Heart left ventricle (tissue), 16 donors: ENCODE measurements at regions not wholly inside any gene's neighbourhood (a gene's known extent, or its start where the extent isn't known, plus 50 kb on each side); places are given as distances from the start of the nearest gene placed in this dataset.

Source experiments
- ATAC-seq, 4 donors: fragments of 200-7000 bp; cut with Tn5 transposase; one replicate each; pipeline ENCODE4 v1.9.1; 2020 to 2022; ENCODE audit warnings: moderate library complexity in 4 of 4, mild to moderate bottlenecking in 3 of 4, moderate number of reproducible peaks in 1 of 4
- DNase-seq, 5 donors: peaks; one replicate each; pipeline ENCODE4 v3.0.0-alpha.2; 2020
- H3K27ac ChIP-seq, 12 donors: fragments of 200-600 bp; sonication (generic) in 4 of 12; one replicate each; pipeline versions ENCODE4 v1.5.0 to v1.8.0; 2016 to 2022; ENCODE audit warnings: mild to moderate bottlenecking in 2 of 12
- H3K27me3 ChIP-seq, 9 donors: fragments of 200-600 bp; sonication (generic) in 2 of 9; one replicate each; pipeline versions ENCODE4 v1.5.1 to v1.8.0; 2016 to 2022; ENCODE audit warnings: mild to moderate bottlenecking in 3 of 9
- H3K36me3 ChIP-seq, 9 donors: fragments of 200-600 bp; sonication (generic) in 2 of 9; one replicate each; pipeline versions ENCODE4 v1.5.0 to v1.8.0; 2018 to 2022; ENCODE audit warnings: mild to moderate bottlenecking in 2 of 9
- H3K4me1 ChIP-seq, 12 donors: fragments of 200-600 bp; sonication (generic) in 4 of 12; one replicate each; pipeline versions ENCODE4 v1.5.0 to v1.8.0; 2016 to 2022; ENCODE audit warnings: mild to moderate bottlenecking in 3 of 12
- H3K4me3 ChIP-seq, 12 donors: fragments of 200-600 bp; sonication (generic) in 4 of 12; one replicate each; pipeline versions ENCODE4 v1.5.0 to v1.8.0; 2017 to 2022; ENCODE audit warnings: mild to moderate bottlenecking in 9 of 12, moderate library complexity in 4 of 12
- H3K9me3 ChIP-seq, 12 donors: fragments of 200-600 bp; sonication (generic) in 4 of 12; one replicate each; pipeline versions ENCODE4 v1.5.0 to v1.8.0; 2016 to 2022; ENCODE audit warnings: mild to moderate bottlenecking in 1 of 12
- POLR2A ChIP-seq, 2 donors: fragments of 450-650 bp; IDR thresholded peaks; one replicate each; pipeline ENCODE4 v1.6.1; 2017; ENCODE audit warnings: antibody characterized with exemption in 2 of 2, mild to moderate bottlenecking in 2 of 2, moderate library complexity in 2 of 2
- WGBS, 4 donors: extraction: QIAGEN DNeasy Blood & Tissue Kit in 2 of 4; methylation state at CpG; one replicate each; pipeline versions ENCODE4 v1.1.5 to v1.1.7; 2013 to 2018; 5-methylcytosine and 5-hydroxymethylcytosine counted together
- intact Hi-C, 10 donors: fragments of 100-400 bp; cut with DNase I; formaldehyde crosslinking; loops; one replicate each; pipeline versions ENCODE4 v1.11.1 to v1.14.2; 2022
- TF ChIP-seq, protein P1 (sequence below), 12 donors: fragments of 200-600 bp; sonication (generic) in 4 of 12; IDR thresholded peaks; one replicate each; pipeline versions ENCODE4 v1.5.0 to v1.8.0; 2018 to 2022; ENCODE audit warnings: antibody characterized with exemption in 12 of 12, mild to moderate bottlenecking in 5 of 12
- donor health status: ischemic (EF 13 %, LVEDD 7.1; RV severe dilation, severe dysfunction).
- donor health status: healthy with polysubstance abuse.
- donor health status: DM: no; HTN: yes; CAD: no.
- donor health status: DM: no; HTN: no; CAD: no.
- donor health status: ischemic (EF 25% LVEDD 6.9; RV normal size, moderate dysfunction).
- donor health status: ischemic (EF 25% LVEDD 5.7; RV mildly dilated, moderate dysfunction).
- donor health status: healthy.
- donor health status: DM: yes; HTN: yes; CAD: no.
- donor health status: ischemic (EF 35%, LVEDD 5.7; RV mildly dilated, moderate dysfunction).
- donor health status: nonischemic (EF 11% LVEDD 7.7; RV severe dilation, severe dysfunction).
- donor health status: DM: yes; HTN: yes; CAD: no.
- donor health status: PGD.
- donor health status: ischemic (EF 29% LVEDD 5.4; RV normal size, mild dysfunction).
- donor health status: nonischemic (EF 23%, LVEDD 6.1; RV moderate dilation, normal function).

DNA sequence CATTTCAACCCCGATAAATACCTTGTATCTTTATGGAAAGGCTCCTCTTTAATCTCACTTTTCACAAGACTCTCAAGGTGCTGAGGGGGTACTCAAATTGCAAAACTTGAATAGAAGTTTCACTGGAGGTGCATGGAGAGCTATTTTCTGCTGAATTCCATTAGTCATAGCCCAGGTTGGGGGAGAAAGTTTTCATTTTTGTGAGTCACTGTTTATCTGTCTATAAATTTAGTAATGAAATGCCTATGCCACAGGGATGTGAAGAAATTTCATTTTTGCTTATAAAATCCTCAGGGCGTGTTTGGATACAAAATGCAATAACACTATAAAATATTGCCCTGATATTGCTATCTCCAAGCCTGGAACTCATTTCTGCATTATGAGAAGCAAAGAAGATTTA is 346.3 kb downstream of the LRATD1 start:
- Histone ChIP-seq H3K9me3 (no peaks in the 10 kb centered on the region), H3K27ac (no peak overlapping the region), H3K27me3 (no peaks in the 10 kb centered on the region), H3K4me3 (no peak overlapping the region), H3K36me3 (no peaks in the 10 kb centered on the region), H3K4me1 (no peaks in the 10 kb centered on the region)
- 85 to 90% (median 88%) methylated on average over 2 of the region's 2 CpGs for WGBS, 4 donors
- ATAC-seq (no peak), DNase-seq (no peak)
- no peak for TF ChIP-seq POLR2A (IDR thresholded peaks at IDR 0.05)
- TF ChIP-seq, protein P1, sequence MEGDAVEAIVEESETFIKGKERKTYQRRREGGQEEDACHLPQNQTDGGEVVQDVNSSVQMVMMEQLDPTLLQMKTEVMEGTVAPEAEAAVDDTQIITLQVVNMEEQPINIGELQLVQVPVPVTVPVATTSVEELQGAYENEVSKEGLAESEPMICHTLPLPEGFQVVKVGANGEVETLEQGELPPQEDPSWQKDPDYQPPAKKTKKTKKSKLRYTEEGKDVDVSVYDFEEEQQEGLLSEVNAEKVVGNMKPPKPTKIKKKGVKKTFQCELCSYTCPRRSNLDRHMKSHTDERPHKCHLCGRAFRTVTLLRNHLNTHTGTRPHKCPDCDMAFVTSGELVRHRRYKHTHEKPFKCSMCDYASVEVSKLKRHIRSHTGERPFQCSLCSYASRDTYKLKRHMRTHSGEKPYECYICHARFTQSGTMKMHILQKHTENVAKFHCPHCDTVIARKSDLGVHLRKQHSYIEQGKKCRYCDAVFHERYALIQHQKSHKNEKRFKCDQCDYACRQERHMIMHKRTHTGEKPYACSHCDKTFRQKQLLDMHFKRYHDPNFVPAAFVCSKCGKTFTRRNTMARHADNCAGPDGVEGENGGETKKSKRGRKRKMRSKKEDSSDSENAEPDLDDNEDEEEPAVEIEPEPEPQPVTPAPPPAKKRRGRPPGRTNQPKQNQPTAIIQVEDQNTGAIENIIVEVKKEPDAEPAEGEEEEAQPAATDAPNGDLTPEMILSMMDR (IDR thresholded peaks at IDR 0.05) = no peak
- intact Hi-C loops = no loop called here

DNA sequence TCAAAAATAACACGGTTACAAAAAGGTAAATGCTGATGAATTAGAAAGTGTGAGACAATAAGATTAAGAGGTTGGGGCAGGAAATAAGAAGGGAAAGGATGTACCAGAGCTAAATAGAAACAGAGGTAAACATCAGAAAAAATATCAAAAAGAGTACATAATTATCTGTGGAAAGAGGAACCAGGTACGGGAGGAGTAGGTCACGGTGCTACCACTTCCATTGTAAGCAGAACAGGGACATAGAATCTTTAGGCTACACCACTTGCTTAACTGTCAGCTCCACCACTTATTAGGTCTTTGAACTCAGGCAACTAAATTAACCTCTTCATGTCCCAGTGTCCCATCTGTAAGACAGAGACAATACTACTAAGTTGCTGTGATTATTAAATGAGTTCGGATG is 350.3 kb downstream of the LRATD1 start:
- H3K4me1 ChIP-seq = no peaks in the 10 kb centered on the region
- H3K36me3 ChIP-seq = no peaks in the 10 kb centered on the region
- H3K27ac ChIP-seq = no peak overlapping the region
- intact Hi-C loops = no loop called here
- H3K4me3 ChIP-seq = no peak overlapping the region
- H3K27me3 ChIP-seq = peaks cover 0 to 3% (median 0%) of the 10 kb centered on the region in 9 donors
- TF ChIP-seq, protein P1 (IDR thresholded peaks at IDR 0.05) = no peak
- no peak for TF ChIP-seq POLR2A (IDR thresholded peaks at IDR 0.05)
- WGBS, 4 donors = 75 to 81% (median 78%) methylated on average over 4 of the region's 4 CpGs
- no peak for DNase-seq
- no peaks in the 10 kb centered on the region for H3K9me3 ChIP-seq
- ATAC-seq = no peak

DNA sequence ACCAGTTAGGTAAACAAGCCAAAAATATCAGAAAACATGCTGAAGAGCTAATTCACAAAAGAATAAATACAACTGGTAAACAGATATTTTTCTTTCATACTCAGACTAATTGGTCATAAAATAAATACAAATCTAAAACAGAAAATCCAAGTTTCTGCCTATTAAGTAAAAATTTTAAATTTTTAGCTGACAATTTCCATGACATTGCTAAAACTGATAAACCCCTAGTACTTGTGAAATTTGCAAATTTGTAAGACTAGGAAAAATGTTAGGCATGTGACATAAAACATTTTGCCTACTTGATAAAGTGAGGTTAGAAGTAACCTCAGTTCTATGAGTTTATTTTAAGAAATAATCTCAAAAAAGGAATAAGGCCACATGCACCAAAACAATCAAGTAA is 356.1 kb downstream of the LRATD1 start:
- intact Hi-C loops = no loop called here

DNA sequence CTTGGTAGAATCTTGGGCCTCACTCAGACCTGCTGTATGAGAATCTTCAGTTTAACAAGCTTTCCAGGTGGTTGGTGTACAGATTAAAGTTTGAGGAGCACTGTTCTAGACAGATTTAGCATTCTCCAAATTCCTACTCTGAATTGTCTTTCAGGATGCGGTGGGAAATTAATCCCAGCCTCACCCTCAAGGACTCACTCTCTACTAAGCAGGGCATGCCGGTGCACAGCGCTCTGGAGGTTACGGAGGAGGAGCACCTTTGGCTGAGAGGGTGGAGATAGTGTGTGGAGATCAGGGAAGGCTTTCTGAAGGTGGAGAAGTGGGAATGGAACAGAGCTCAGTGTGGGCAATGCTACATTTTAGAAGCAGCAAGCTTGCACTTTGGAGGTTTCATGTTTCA is 359.2 kb downstream of the LRATD1 start:
- Histone ChIP-seq H3K27ac (no peak overlapping the region), H3K27me3 (no peaks in the 10 kb centered on the region), H3K4me1 (no peaks in the 10 kb centered on the region), H3K4me3 (no peak overlapping the region), H3K9me3 (no peaks in the 10 kb centered on the region), H3K36me3 (no peaks in the 10 kb centered on the region)
- no peak for DNase-seq
- ATAC-seq = no peak
- TF ChIP-seq POLR2A (IDR thresholded peaks at IDR 0.05) = no peak
- TF ChIP-seq, protein P1 (IDR thresholded peaks at IDR 0.05) = no peak
- 77 to 89% (median 87%) methylated on average over 4 of the region's 4 CpGs for WGBS, 4 donors
- intact Hi-C loops = no loop called here

More for the DNA sequence above, 356.1 kb downstream of the LRATD1 start:
- TF ChIP-seq, protein P1 (IDR thresholded peaks at IDR 0.05) = no peak
- TF ChIP-seq POLR2A (IDR thresholded peaks at IDR 0.05) = no peak
- Histone ChIP-seq H3K27ac (no peak overlapping the region), H3K4me1 (no peaks in the 10 kb centered on the region), H3K36me3 (no peaks in the 10 kb centered on the region), H3K9me3 (no peaks in the 10 kb centered on the region), H3K27me3 (peaks cover 0 to 3% (median 0%) of the 10 kb centered on the region in 9 donors), H3K4me3 (no peak overlapping the region)
- ATAC-seq = no peak
- DNase-seq = no peak
